Inflammatory macrophage (primary cell): ENCODE measurements at regions not wholly inside any gene's neighbourhood (a gene's known extent, or its start where the extent isn't known, plus 50 kb on each side); places are given as distances from the start of the nearest gene placed in this dataset.
"Not testable (repeated sequence)": the region's sequence is repeated elsewhere in the genome, so short reads cannot be mapped to it uniquely, and the experiment has no call there.

ENCODE experiments used
- DNase-seq, 2 donors: peaks; one replicate each; pipeline ENCODE4 v3.0.0-alpha.2; 2020 to 2022

DNA sequence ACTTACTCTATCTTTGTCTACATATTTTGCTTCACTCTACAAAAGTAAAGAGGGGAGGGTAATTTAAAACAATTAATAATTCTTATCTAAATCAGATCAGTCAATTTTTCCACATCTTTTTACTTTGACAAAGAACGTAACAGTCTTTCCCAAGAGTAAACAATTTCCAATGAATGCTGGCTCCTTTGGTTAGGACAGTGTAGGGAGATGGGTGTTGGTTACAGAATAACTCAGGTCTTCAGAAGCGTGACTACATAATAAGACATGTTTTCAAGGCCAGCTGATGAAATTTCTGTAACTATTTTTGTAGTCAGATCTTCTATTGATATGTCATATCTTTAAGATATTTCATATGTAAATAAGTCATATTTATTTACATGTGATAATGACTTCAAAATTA is 183.0 kb upstream of the CAND1 start:
- no peak for DNase-seq

DNA sequence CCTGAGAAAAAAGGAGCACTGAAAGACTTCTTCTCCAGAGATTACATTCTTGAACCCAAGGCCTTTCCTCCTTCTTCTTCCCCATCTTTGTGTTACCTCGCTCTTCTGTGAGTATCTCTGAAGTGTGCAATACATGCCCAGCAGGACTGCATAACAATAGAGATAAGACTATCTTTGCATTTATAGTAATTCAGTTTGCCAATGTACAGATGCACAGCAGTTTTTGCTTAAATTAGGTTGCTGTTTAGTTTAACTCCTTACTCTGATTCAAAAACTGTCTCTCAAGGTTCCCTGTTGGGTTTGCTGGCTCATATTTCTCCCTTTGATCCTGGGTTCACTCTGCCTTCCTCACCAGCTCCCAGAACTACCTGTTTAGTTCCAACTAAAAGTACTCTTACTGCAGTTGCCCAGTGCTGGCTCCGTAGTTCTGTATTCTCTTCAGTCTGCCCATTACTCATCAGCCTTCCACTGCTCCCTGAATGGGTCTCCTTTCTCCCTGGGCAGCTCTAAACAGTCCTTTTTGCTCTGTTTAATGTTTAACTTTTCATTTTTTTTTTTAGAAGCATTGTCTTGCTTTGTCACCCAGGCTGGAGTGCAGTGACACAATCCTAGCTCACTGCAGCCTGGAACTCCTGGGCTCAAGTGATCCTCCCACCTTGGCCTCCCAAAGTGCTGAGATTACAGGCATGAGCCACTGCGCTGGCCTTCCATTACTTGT is 180.6 kb upstream of the CAND1 start:
- no peak for DNase-seq

DNA sequence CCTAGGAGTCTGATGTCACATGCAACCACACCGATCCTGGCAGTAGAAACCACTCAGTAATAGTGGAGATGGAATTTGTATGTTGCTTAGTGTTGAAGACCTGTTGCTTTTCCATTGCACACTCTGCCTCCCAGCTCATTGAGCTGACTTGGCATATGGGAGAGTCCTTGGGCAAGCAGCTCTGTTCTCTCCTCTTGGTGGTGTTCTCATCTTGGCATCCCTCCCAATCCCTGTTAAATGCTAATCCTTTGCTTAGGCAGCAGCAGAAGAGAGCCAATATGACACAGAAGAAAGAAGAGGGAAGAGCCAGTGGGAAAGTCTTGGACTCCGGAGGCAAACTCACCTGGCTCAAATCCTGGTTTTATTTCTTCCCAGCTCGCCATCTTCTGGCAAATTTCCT is 178.0 kb upstream of the CAND1 start:
- DNase-seq, result no peak

DNA sequence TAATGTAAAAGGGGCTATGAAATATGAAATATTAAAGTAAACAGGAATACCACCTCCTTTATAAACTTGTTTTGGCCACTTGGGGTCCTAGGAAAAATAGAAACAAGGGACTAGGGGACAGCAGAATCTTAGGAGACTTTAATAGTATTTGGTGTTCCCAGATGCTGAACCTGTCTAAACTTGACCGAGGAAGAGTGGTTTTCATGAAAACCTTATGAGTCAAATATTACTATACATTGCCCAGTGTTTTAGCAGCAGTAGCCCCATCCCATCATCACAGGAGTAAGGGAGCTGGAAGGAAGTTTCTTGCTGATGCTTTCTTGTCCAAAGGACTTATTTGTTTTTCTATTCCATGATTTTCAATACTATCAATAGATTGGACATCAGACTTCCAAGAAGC is 177.5 kb upstream of the CAND1 start:
- DNase-seq, result no peak

DNA sequence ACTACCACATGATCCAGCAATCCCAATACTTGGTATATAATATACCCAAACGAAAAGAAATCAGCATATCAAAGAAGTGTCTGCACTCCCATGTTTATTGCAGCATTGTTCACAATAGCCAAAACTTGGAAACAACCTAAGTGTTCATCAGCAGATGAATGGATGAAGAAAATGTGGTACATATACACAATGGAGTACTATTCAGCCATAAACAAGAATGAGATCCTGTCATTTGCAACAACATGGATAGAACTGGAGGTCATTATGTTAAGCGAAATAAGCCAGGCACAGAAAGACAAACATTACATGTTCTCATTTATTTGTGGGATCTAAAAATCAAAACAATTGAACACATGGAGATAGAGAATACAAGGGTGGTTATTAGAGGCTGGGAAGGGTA is 176.2 kb upstream of the CAND1 start:
- DNase-seq, result not testable (repeated sequence)

DNA sequence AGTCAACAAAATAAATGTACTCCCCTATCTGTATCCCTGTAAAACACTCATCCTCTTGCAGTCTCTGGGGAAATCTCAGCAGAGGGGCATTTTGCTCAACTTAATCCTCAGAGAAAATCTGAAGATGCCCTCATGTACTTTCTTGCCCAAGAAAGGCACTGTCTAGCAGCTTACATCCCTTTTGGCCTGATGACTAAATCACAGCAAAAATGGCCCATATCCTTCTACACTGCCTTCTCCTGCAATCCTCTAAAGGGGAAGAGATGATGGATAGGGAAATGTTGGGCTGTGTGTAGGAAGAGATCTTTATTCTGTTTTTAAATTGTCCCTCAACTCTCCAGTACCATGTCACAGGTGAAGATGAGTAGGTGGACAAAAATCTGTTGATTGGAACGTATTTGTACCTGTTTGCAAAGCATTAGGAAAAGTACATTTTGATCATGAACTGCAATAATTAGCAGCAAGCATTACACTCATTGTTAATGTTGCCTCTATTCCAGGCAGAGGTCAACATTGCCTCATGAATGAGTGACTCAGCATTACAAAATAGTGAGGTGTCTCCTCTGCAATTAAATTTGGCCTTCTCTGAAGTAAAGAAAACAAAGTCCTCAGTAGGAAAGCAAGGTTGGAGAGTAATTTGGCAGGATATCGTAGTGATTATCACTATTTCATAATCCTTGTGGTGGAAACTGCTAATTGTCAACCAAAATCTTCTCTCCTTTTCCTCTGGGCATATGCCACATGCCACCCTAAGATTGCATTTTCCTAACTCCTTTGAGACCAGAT is 172.4 kb upstream of the CAND1 start:
- DNase-seq, result peak; percentile 9 to 17

DNA sequence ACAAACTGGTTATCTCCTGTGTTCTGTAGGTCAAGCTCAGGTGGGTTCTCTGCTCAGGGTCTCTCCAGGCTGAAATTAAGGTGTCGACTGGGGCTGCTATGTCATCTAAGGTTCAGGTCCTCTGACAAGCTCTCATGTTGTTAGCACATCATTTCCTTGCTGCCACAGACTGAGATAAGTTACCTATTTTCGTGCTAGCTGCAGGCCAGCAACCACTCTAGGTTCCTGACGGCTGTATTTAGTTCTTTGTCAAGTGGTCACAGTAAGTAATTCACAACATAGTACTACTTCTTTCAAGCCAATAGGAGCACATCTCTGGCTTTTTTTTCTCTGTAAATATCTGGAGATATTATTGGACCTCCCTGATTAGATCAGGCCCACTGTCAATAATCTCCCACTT is 169.3 kb upstream of the CAND1 start:
- no peak for DNase-seq

DNA sequence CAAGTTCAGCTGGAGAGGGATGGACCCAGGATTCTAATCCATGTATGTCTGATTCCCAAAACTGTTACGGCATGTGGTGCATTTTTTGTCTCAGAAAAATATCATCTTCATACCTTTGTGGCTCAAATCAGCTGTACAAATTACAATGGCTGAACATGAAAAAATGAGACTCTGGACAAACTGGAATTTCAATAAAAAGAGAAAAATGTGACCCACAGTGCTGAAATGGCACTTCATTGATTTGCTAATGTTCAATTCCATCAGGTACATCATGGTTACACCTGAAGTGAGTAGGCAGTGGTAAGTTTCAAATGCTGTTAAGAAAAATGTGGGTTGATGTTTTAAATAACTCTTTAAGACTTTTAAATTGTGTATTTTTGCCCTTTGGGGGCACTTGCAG is 165.6 kb upstream of the CAND1 start:
- no peak for DNase-seq

DNA sequence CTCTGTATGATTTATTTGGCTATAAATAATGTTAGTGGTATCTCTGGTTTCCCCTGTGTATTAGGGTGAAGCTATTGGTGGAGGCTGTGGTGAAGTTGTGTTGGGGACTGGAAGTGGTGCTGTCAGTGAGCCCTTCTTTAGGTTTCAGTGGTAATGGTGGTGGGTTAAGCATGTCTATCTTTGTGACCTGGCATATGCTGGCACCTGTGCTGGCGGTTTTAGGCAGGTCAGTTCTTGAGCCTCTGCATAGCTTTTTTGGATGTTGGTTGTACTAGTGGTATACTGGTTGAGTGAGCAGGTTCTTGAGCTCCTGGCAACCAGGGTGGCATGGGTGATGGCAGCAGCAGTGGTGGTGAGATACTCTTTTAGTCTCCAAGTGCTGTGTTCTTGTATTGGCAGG is 161.9 kb upstream of the CAND1 start:
- no peak for DNase-seq

DNA sequence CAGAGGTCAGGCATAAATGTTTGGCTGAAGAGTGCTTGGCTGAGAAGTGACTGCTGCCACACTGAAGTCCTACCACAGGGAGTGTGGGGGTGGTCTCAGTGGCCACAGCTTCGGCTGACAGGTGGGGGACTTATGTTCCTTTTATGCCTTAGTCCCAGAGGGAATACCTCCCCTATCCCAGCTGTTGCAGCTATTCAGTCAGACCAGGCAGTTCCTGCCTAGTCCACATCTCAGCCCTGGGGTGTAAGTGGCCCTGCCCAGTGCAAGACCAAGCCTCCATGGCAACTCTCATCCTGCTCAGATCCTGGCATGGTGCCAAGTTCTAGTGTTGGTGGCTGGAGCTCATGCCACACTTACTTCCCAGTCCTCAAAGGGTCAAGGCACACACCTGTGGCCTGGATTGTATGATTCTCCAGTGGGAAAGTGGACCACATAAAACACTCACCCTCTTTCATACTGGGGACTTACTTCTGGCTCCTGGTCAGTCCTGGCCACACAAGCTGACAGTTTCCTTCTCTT is 161.3 kb upstream of the CAND1 start:
- DNase-seq, result no peak

DNA sequence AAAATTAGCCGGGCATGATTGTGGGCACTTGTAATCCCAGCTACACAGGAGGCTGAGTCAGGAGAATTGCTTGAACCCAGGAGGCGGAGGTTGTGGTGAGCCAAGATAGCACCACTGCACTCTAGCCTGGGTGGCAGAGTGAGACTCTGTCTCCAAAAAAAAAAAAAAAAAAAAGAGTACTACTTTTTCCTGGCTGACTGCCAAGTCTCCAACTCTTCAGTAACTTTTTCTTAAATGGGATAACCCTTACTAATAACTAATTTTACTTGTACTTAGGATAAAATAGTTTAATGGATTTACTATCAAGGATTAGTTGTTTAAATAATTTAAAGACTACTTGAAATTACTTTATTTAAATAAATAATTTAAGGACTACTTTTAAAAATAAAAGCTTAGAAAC is 158.8 kb upstream of the CAND1 start:
- DNase-seq, result not testable (repeated sequence)

DNA sequence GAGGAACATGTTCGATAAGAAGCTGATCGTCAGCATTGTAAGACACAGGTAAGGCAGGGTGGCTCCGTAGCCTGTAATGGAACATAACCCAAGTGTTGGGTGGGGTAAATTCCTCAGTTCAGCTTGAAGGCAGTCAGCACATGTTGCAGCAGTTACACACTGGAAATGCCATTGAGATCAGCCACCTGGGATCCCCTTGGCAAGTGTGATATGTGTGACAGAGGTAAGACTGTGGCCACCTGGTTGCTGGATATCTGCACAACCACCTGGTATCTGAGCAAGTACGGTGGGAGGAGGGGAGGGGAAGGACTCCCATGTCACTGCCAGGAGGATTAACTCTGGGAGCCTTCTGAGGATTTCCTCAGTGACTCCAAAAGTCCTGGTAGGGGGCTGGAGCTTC is 158.0 kb upstream of the CAND1 start:
- DNase-seq, result no peak

DNA sequence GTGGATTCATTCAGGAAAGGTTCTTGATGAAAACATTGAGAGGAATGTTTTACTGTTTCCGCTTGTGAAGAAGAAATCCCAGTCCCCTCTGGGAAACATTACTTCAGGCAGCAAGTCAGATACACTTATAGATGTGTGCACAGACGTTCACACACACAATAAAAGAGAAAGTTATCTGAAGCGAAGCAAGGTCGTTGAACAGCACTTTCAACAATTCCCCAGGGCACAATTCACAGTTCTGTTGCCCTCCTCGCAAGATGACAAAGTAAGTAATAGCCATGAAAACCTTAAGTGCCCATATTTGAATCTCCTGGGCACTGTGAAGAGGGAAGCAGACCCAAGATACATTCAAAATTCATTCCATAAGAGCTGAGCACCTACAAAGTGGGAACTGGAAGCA is 156.6 kb upstream of the CAND1 start:
- no peak for DNase-seq

DNA sequence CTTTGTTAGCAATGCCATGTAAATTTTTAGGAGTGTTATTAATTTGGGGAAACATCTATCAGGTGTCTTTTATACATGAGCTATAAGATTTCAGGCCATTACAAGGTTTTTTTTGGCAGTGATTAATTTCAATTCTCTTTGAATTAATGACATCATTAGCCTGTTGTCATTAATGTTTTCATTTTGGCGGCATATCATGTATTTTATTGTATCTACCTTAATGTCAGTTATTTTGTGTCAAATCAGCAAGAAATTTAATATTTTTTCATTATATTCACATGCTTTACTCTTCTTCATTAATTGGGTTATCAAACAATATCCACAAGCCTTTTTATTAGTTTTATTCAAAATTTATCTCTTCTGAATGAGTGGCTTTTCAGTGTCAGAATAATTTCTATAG is 153.0 kb upstream of the CAND1 start:
- no peak for DNase-seq

DNA sequence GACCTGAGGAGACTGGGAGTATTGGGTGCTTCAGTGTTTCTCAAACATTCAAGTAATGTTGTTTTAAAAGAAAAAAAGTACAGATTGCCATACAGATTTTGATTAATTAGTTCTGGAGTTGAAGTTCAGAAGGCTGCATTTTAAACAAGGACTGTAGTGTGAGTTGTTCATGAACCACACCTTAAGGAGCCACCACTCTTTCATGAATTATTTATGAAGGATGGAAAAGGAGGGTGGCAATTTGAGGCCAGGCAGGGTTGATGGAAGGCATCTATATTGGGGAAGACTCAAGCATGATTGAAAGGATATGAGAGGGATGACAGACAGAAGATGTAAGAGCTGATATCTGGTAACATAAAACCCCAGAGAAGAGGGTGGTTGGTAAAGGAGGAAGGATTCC is 146.6 kb upstream of the CAND1 start:
- no peak for DNase-seq

DNA sequence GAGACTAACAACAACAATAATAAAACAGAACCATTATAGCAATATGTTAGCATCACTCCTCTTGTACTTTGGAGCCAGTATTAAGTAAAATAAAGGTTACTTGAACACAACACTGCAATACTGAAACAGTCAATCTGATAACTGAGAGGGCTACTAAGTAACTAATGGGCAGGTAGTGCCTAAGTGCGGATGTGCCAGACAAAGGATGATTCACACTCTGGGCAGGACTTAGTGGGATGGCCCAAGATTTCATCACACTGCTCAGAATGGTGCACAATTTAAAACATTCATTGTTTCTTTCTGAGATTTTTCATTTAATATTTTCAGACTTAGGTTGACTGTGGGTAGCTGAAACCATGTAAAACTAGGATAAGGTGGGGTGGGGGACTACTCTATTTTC is 131.9 kb upstream of the CAND1 start:
- DNase-seq, result no peak

DNA sequence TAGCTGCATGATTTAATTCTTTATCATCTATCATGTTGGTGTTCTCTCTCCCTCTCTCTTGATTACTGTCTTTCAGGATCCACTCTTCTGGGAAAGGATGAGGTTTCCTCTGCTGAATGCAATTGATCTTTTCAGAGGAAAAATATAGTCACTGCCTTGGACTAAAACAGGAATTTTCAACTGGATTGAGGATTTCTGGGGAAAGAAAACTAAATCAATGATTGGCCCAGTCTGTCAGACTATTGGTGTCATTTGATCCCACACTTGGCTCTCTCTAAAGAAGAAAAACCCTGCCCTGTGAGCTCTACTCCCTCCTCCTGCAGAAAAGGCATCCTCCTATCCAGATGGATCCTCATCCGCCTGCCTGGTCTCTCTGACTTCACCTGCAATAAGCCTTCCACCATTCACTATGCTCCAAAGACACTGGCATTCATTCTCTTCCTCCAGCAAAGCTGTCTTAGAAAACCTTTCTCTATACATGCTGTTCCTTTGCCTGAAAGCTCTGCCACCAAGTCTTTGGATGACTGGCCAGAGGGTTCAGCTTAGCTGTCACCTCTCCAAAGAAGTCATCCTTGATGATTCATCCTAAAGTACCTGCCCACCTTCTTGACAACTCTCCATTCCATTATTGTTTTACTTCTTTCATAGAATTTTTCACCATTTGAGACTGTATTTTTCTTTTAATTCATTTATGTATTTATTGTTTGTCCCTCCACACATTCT is 127.7 kb upstream of the CAND1 start:
- DNase-seq, result no peak

DNA sequence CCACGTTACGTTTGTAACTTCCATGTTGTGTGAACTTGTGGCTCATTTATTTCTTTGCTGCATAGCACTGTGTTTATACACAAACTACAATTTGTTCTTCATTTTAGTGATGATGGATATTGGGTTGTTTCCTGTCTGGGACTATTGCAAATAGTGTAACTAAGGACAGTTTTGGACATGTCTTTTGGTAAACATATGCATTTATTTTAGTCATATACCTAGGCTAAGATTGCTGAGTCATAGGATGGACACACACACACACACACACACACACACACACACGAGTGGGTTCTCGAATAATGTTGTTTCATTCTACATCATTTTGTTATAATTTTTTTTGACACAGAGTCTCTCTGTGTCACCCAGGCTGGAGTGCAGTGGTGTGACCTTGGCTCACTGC is 123.5 kb upstream of the CAND1 start:
- no peak for DNase-seq

DNA sequence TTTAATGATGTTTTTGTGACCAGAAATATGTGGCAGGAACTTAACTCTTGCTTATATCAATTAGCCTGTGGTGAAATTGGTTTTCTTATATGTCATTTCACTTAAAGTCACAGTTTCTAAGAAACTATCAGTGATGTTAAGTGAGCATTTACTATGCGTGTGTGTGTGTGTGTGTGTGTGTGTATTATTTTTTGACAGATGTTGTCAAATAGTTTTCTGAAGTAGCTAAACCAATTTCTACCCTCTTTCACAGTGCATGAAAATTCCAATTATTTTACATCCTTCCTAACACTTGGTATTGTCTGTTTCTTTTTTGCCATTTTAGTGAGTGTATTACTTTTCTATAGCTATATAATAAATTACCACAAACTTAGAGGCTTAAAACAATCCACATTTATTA is 122.1 kb upstream of the CAND1 start:
- no peak for DNase-seq

DNA sequence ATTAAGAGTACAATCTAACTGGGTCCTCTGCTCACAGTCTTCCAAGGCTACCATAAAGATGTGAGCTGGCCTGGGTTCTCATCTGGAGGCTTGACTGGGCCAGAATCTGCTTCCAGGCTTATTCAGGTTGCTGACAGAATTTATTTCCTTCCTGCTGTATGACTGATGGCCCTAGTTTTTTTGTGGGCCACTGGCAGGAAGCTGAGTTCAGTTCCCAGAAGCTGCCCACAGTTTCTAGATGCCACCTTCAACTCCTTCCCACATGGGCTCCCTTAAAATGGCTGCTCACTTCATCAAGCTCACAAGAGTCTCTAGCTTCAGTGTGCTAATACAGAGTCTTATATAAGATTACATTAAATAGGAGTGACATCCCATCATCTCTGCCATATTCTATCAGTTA is 121.7 kb upstream of the CAND1 start:
- DNase-seq, result no peak

DNA sequence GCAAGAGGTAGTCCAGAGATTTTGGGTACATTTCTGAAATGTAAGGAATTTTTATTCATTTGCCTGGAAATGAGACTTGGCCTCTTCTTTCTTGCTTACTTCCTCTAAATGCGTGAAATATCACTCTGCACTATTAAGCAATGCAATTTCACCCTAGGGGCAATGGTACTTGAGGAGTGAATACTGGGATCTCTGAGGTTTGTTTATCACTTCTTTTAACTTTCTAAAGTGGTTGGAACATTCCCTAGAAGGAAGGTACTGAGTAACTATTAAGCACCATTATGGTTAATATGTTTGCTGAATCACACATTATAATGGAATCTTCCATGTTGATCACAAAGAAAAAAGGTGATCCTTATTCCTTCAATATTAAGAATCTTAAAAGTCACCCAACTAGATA is 120.9 kb upstream of the CAND1 start:
- DNase-seq, result no peak

DNA sequence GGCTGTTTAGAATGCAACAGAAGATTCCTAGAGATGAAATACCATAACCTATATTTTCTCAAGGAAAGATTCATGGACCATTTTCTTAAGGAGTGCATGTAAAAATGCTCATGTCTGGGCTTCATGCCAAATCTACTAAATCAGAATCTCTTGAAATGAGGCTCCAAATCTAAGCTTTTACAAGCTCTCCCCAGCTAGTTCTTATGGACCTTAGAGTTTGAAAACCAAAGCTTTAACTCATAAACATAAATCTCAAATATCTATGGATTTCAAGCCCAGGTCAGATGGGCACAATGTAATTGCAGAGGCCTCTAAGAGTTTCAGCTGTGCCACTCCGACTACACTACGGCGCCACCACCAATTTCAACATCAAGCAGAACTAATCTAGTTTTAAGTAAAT is 117.3 kb upstream of the CAND1 start:
- DNase-seq, result no peak

DNA sequence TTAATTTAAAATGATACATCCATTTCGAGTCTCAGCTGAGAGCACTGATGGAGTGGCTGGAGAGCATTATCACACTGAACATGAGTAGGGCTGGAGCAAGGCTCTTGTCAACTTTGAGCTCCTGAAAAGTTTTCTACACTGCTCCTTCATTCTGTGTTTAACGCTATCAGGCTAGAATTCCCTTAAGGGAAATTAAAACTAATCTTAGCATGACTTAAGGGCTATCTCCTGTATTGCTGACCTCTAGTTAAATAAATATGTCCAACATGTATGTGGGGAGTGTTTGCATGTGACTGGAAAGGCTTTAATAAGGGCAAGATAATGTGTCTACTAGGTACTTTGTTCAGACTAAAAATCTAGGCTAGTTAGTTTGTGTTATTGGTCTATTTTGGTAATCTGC is 116.7 kb upstream of the CAND1 start:
- no peak for DNase-seq

DNA sequence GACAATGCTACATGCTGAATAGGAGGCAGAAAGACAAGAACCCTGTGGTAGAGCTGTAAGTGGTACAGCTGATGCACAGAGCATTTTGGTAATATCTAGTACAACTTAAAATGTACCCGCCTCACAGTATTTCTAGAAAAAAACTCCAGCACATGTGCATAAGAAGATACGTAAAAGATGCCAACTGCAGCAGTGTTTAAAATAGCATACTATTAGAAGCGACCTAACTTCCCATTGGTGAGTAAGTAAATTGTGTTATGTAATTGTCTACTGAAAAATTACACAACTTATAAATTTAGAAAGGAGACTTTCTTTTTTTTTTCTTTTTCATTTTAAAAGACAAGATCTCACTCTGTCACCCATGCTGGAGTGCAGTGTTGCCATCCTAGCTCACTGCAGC is 114.3 kb upstream of the CAND1 start:
- peak; percentile 10 to 47 for DNase-seq
